CD4-positive, alpha-beta T cell treated with Interleukin-1 beta for 1 hour (primary cell): ENCODE measurements at regions not wholly inside any gene's neighbourhood (a gene's known extent, or its start where the extent isn't known, plus 50 kb on each side); places are given as distances from the start of the nearest gene placed in this dataset.
"Not testable (repeated sequence)": the region's sequence is repeated elsewhere in the genome, so short reads cannot be mapped to it uniquely, and the experiment has no call there.

Experiments
- DNase-seq, 2 donors: peaks; one replicate each; pipeline ENCODE4 v3.0.0-alpha.2; 2020 to 2022

- DNase-seq, result no peak
Observed at GRCh38 chr4:159410076-159410777, 307.3 kb downstream of the RAPGEF2 start.

GRCh38 chr4:159410891-159411290 is 308.0 kb downstream of the RAPGEF2 start:
- no peak for DNase-seq

GRCh38 chr4:159413306-159413943 is 310.5 kb downstream of the RAPGEF2 start:
- DNase-seq, result no peak

GRCh38 chr4:159414305-159414704 is 311.4 kb downstream of the RAPGEF2 start:
- no peak for DNase-seq

- no peak for DNase-seq
Observed at GRCh38 chr4:159416073-159416472, 313.2 kb downstream of the RAPGEF2 start.

- no peak for DNase-seq
Observed at GRCh38 chr4:159416996-159417395, 314.1 kb downstream of the RAPGEF2 start.

GRCh38 chr4:159420162-159421057 is 317.5 kb downstream of the RAPGEF2 start:
- no peak for DNase-seq

GRCh38 chr4:159421058-159421419 is 318.2 kb downstream of the RAPGEF2 start:
- not testable (repeated sequence) for DNase-seq

- DNase-seq, result no peak
Observed at GRCh38 chr4:159422019-159422418, 319.1 kb downstream of the RAPGEF2 start.

GRCh38 chr4:159422626-159423025 is 319.7 kb downstream of the RAPGEF2 start:
- DNase-seq, result no peak

- no peak for DNase-seq
Observed at GRCh38 chr4:159425737-159426305, 322.9 kb downstream of the RAPGEF2 start.

- no peak for DNase-seq
Observed at GRCh38 chr4:159428293-159428692, 325.4 kb downstream of the RAPGEF2 start.

- no peak for DNase-seq
Observed at GRCh38 chr4:159428975-159429692, 326.3 kb downstream of the RAPGEF2 start.

GRCh38 chr4:159429693-159430035 is 326.8 kb downstream of the RAPGEF2 start:
- DNase-seq, result no peak

- no peak for DNase-seq
Observed at GRCh38 chr4:159430896-159431295, 328.0 kb downstream of the RAPGEF2 start.

- DNase-seq, result no peak
Observed at GRCh38 chr4:159432436-159432835, 329.6 kb downstream of the RAPGEF2 start.

GRCh38 chr4:159433337-159433736 is 330.5 kb downstream of the RAPGEF2 start:
- no peak for DNase-seq

GRCh38 chr4:159434114-159434870 is 331.4 kb downstream of the RAPGEF2 start:
- DNase-seq, result no peak

GRCh38 chr4:159434871-159435241 is 332.0 kb downstream of the RAPGEF2 start:
- DNase-seq, result no peak

GRCh38 chr4:159435561-159436023 is 332.7 kb downstream of the RAPGEF2 start:
- DNase-seq, result no peak

- no peak for DNase-seq
Observed at GRCh38 chr4:159443975-159444374, 341.1 kb downstream of the RAPGEF2 start.

- no peak for DNase-seq
Observed at GRCh38 chr4:159444678-159445077, 341.8 kb downstream of the RAPGEF2 start.
